ENCODE measurements at regions not wholly inside any gene's neighbourhood (a gene's known extent, or its start where the extent isn't known, plus 50 kb on each side); places are given as distances from the start of the nearest gene placed in this dataset.

- Mint-ChIP-seq H3K27ac (no peak overlapping the region), H3K27me3 (no peaks in the 10 kb centered on the region), H3K9me3 (no peaks in the 10 kb centered on the region), H3K4me3 (no peak overlapping the region), H3K4me1 (no peaks in the 10 kb centered on the region)
- ATAC-seq (no peak), DNase-seq (no peak)
These were observed 383.7 kb downstream of the CDH2 start for GRCh38 chr18:27793013-27793785.

GRCh38 chr18:27789406-27789805 lies 387.5 kb downstream of the CDH2 start:
- Mint-ChIP-seq H3K9me3 (peaks cover 0 to 11% of the 10 kb centered on the region in 2 donors), H3K27me3 (no peaks in the 10 kb centered on the region), H3K4me1 (no peaks in the 10 kb centered on the region), H3K4me3 (no peak overlapping the region), H3K27ac (no peak overlapping the region)
- DNase-seq: no peak
- no peak for ATAC-seq

- H3K9me3 Mint-ChIP-seq: peaks cover 4 to 11% of the 10 kb centered on the region in 2 donors
- no peak overlapping the region for H3K4me3 Mint-ChIP-seq
- no peaks in the 10 kb centered on the region for H3K4me1 Mint-ChIP-seq
- no peaks in the 10 kb centered on the region for H3K27me3 Mint-ChIP-seq
- H3K27ac Mint-ChIP-seq: peak overlapping the region in 1 of 2 donors; percentile 46
- no peak for DNase-seq
- no peak for ATAC-seq
These were observed 389.4 kb downstream of the CDH2 start for GRCh38 chr18:27787547-27787946.

- Mint-ChIP-seq H3K27ac (no peak overlapping the region), H3K4me3 (no peak overlapping the region), H3K4me1 (no peaks in the 10 kb centered on the region), H3K9me3 (peaks cover 4 to 11% of the 10 kb centered on the region in 2 donors), H3K27me3 (no peaks in the 10 kb centered on the region)
- DNase-seq (no peak), ATAC-seq (no peak)
These were observed 391.0 kb downstream of the CDH2 start for GRCh38 chr18:27785815-27786471.

GRCh38 chr18:27780061-27780745 lies 396.7 kb downstream of the CDH2 start:
- DNase-seq (no peak), ATAC-seq (no peak)
- Mint-ChIP-seq H3K4me1 (no peaks in the 10 kb centered on the region), H3K9me3 (peaks cover 10 to 11% of the 10 kb centered on the region in 2 donors), H3K4me3 (no peak overlapping the region), H3K27ac (no peak overlapping the region), H3K27me3 (no peaks in the 10 kb centered on the region)

- ATAC-seq: no peak
- peaks cover 11 to 14% of the 10 kb centered on the region in 2 donors for H3K9me3 Mint-ChIP-seq
- H3K27me3 Mint-ChIP-seq: no peaks in the 10 kb centered on the region
These were observed 398.0 kb downstream of the CDH2 start for GRCh38 chr18:27778925-27779324.

GRCh38 chr18:27778441-27778840 lies 398.5 kb downstream of the CDH2 start:
- Mint-ChIP-seq H3K27me3 (no peaks in the 10 kb centered on the region), H3K27ac (no peak overlapping the region), H3K9me3 (peaks cover 11 to 14% of the 10 kb centered on the region in 2 donors), H3K4me1 (no peaks in the 10 kb centered on the region), H3K4me3 (no peak overlapping the region)
- DNase-seq: no peak
- ATAC-seq: no peak

More at GRCh38 chr18:27778925-27779324, 398.0 kb downstream of the CDH2 start:
- H3K4me3 Mint-ChIP-seq: no peak overlapping the region
- DNase-seq: no peak
- H3K4me1 Mint-ChIP-seq: no peaks in the 10 kb centered on the region
- H3K27ac Mint-ChIP-seq: no peak overlapping the region

- H3K4me1 Mint-ChIP-seq: no peaks in the 10 kb centered on the region
- no peaks in the 10 kb centered on the region for H3K27me3 Mint-ChIP-seq
- no peak for ATAC-seq
- peaks cover 3 to 10% of the 10 kb centered on the region in 2 donors for H3K9me3 Mint-ChIP-seq
- DNase-seq: no peak
- no peak overlapping the region for H3K4me3 Mint-ChIP-seq
- H3K27ac Mint-ChIP-seq: no peak overlapping the region
These were observed 404.8 kb downstream of the CDH2 start for GRCh38 chr18:27772081-27772480.

GRCh38 chr18:27771571-27771970 lies 405.4 kb downstream of the CDH2 start:
- Mint-ChIP-seq H3K27me3 (no peaks in the 10 kb centered on the region), H3K9me3 (peaks cover 7% of the 10 kb centered on the region in 2 donors), H3K4me1 (no peaks in the 10 kb centered on the region), H3K27ac (no peak overlapping the region), H3K4me3 (no peak overlapping the region)
- DNase-seq (no peak), ATAC-seq (no peak)

- Mint-ChIP-seq H3K27ac (peak overlapping the region in 1 of 2 donors; percentile 48), H3K4me3 (no peak overlapping the region), H3K27me3 (no peaks in the 10 kb centered on the region), H3K9me3 (peaks cover 0 to 7% of the 10 kb centered on the region in 2 donors), H3K4me1 (no peaks in the 10 kb centered on the region)
- ATAC-seq: no peak
- DNase-seq: no peak
These were observed 407.8 kb downstream of the CDH2 start for GRCh38 chr18:27769152-27769551.

GRCh38 chr18:27763936-27764335 lies 413.0 kb downstream of the CDH2 start:
- no peaks in the 10 kb centered on the region for H3K4me1 Mint-ChIP-seq
- ATAC-seq (no peak), DNase-seq (no peak)
- no peaks in the 10 kb centered on the region for H3K27me3 Mint-ChIP-seq
- H3K27ac Mint-ChIP-seq: no peak overlapping the region
- peaks cover 0 to 7% of the 10 kb centered on the region in 2 donors for H3K9me3 Mint-ChIP-seq
- H3K4me3 Mint-ChIP-seq: no peak overlapping the region

- ATAC-seq (no peak), DNase-seq (no peak)
- H3K4me1 Mint-ChIP-seq: no peaks in the 10 kb centered on the region
- H3K27me3 Mint-ChIP-seq: no peaks in the 10 kb centered on the region
- H3K4me3 Mint-ChIP-seq: no peak overlapping the region
- peaks cover 0 to 8% of the 10 kb centered on the region in 2 donors for H3K9me3 Mint-ChIP-seq
- no peak overlapping the region for H3K27ac Mint-ChIP-seq
These were observed 413.6 kb downstream of the CDH2 start for GRCh38 chr18:27763341-27763740.

- H3K9me3 Mint-ChIP-seq: peaks cover 0 to 9% of the 10 kb centered on the region in 2 donors
- no peaks in the 10 kb centered on the region for H3K27me3 Mint-ChIP-seq
- no peaks in the 10 kb centered on the region for H3K4me1 Mint-ChIP-seq
- ATAC-seq (no peak), DNase-seq (no peak)
- no peak overlapping the region for H3K27ac Mint-ChIP-seq
- H3K4me3 Mint-ChIP-seq: no peak overlapping the region
These were observed 414.9 kb downstream of the CDH2 start for GRCh38 chr18:27762054-27762453.

- ATAC-seq (no peak), DNase-seq (no peak)
- H3K27ac Mint-ChIP-seq: no peak overlapping the region
- no peak overlapping the region for H3K4me3 Mint-ChIP-seq
- no peaks in the 10 kb centered on the region for H3K4me1 Mint-ChIP-seq
- H3K9me3 Mint-ChIP-seq: peaks cover 13 to 18% of the 10 kb centered on the region in 2 donors
- H3K27me3 Mint-ChIP-seq: no peaks in the 10 kb centered on the region
These were observed 424.0 kb downstream of the CDH2 start for GRCh38 chr18:27752944-27753343.

- ATAC-seq: no peak
- H3K27ac Mint-ChIP-seq: no peak overlapping the region
- no peaks in the 10 kb centered on the region for H3K27me3 Mint-ChIP-seq
- H3K4me1 Mint-ChIP-seq: no peaks in the 10 kb centered on the region
- DNase-seq: no peak
- peaks cover 13 to 26% of the 10 kb centered on the region in 2 donors for H3K9me3 Mint-ChIP-seq
- no peak overlapping the region for H3K4me3 Mint-ChIP-seq
These were observed 426.0 kb downstream of the CDH2 start for GRCh38 chr18:27750923-27751322.

GRCh38 chr18:27750014-27750413 lies 426.9 kb downstream of the CDH2 start:
- no peaks in the 10 kb centered on the region for H3K4me1 Mint-ChIP-seq
- H3K9me3 Mint-ChIP-seq: peaks cover 13 to 26% of the 10 kb centered on the region in 2 donors
- no peak for ATAC-seq
- no peak for DNase-seq
- no peaks in the 10 kb centered on the region for H3K27me3 Mint-ChIP-seq
- H3K4me3 Mint-ChIP-seq: no peak overlapping the region
- H3K27ac Mint-ChIP-seq: no peak overlapping the region
